ENCODE measurements at regions not wholly inside any gene's neighbourhood (a gene's known extent, or its start where the extent isn't known, plus 50 kb on each side); places are given as distances from the start of the nearest gene placed in this dataset.

DNA sequence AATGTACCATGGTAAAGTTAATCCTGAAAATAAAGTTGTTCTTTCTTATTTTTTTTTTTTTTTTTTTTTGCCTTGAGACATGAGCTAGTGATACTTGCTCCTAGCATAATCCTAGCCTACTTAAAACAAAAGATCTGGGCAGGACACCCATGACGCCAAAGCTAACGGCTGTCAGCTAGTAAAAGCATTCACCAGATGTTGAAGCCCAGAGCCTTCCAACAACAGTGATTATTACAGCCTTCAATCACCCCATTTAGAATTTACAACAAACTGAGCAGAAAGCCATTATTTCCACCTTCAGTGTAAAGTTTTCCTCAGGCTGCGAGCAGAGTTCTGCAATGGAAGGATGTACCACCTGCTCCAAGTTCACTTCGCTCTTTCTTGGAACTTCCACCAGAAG lies 259.5 kb downstream of the SP3 start:
- TF ChIP-seq, protein P1, sequence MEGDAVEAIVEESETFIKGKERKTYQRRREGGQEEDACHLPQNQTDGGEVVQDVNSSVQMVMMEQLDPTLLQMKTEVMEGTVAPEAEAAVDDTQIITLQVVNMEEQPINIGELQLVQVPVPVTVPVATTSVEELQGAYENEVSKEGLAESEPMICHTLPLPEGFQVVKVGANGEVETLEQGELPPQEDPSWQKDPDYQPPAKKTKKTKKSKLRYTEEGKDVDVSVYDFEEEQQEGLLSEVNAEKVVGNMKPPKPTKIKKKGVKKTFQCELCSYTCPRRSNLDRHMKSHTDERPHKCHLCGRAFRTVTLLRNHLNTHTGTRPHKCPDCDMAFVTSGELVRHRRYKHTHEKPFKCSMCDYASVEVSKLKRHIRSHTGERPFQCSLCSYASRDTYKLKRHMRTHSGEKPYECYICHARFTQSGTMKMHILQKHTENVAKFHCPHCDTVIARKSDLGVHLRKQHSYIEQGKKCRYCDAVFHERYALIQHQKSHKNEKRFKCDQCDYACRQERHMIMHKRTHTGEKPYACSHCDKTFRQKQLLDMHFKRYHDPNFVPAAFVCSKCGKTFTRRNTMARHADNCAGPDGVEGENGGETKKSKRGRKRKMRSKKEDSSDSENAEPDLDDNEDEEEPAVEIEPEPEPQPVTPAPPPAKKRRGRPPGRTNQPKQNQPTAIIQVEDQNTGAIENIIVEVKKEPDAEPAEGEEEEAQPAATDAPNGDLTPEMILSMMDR (IDR thresholded peaks at IDR 0.05), result no peak
- TF ChIP-seq POLR2A (IDR thresholded peaks at IDR 0.05), result no peak
